HepG2 (cell line): ENCODE measurements at regions not wholly inside any gene's neighbourhood (a gene's known extent, or its start where the extent isn't known, plus 50 kb on each side); places are given as distances from the start of the nearest gene placed in this dataset.

Experiments used
- AFF4 ChIP-seq: sonication (generic); formaldehyde crosslinking; IDR thresholded peaks from 2 replicates; pipeline ENCODE4 v1.4.0; 2020; ENCODE audit warnings: missing genetic modification reagents
- CEBPB ChIP-seq: IDR thresholded peaks from 2 replicates; pipeline ENCODE4 v1.6.1; 2011; ENCODE audit warnings: low read depth, low read length, improper control_type of control experiment, borderline replicate concordance
- KDM1A ChIP-seq: IDR thresholded peaks from 2 replicates; pipeline ENCODE4 v1.6.1; 2016; ENCODE audit warnings: missing compliant biosample characterization
- MEF2D ChIP-seq: sonication (generic); formaldehyde crosslinking; IDR thresholded peaks from 2 replicates; pipeline ENCODE4 v1.5.1; 2020; ENCODE audit warnings: mild to moderate bottlenecking, missing genetic modification reagents
- MIER2 ChIP-seq: IDR thresholded peaks from 2 replicates; pipeline ENCODE4 v1.6.1; 2016; ENCODE audit warnings: missing biosample characterization, missing genetic modification reagents
- MTA1 ChIP-seq: sonication (generic); formaldehyde crosslinking; IDR thresholded peaks from 2 replicates; pipeline ENCODE4 v1.4.0; 2020; ENCODE audit warnings: missing genetic modification reagents, mild to moderate bottlenecking, borderline replicate concordance
- NCOA1 ChIP-seq: sonication (generic); formaldehyde crosslinking; IDR thresholded peaks from 2 replicates; pipeline ENCODE4 v1.9.0; 2021; ENCODE audit warnings: missing genetic modification reagents
- NFKBIZ ChIP-seq: IDR thresholded peaks from 2 replicates; pipeline ENCODE4 v1.6.1; 2018; ENCODE audit warnings: missing genetic modification reagents, missing compliant biosample characterization
- ONECUT2 ChIP-seq: sonication (generic); formaldehyde crosslinking; IDR thresholded peaks from 2 replicates; pipeline ENCODE4 v1.4.0; 2020; ENCODE audit warnings: missing genetic modification reagents
- RARA ChIP-seq: IDR thresholded peaks from 2 replicates; pipeline ENCODE4 v1.6.1; 2016; ENCODE audit warnings: missing genetic modification reagents, missing compliant biosample characterization
- RXRA ChIP-seq: sonication (generic); formaldehyde crosslinking; IDR thresholded peaks from 2 replicates; pipeline ENCODE4 v1.5.1; 2020; ENCODE audit warnings: missing genetic modification reagents
- SMARCC2 ChIP-seq: fragments of 450-650 bp; IDR thresholded peaks from 2 replicates; pipeline ENCODE4 v1.6.1; 2017; ENCODE audit warnings: antibody characterized with exemption, mild to moderate bottlenecking
- TAF15 ChIP-seq: fragments of 200-400 bp; formaldehyde crosslinking; IDR thresholded peaks from one replicate; pipeline ENCODE4 v1.6.1; 2018; ENCODE audit warnings: mild to moderate bottlenecking, low read depth, low read length; ENCODE audit not compliant: poor library complexity, severe bottlenecking
- ZBTB2 ChIP-seq: sonication (generic); formaldehyde crosslinking; IDR thresholded peaks from 2 replicates; pipeline ENCODE4 v1.8.0; 2022; ENCODE audit warnings: low read depth, missing genetic modification reagents
- ZMYM3 ChIP-seq: sonication (generic); formaldehyde crosslinking; IDR thresholded peaks from 2 replicates; pipeline ENCODE4 v1.5.1; 2020; ENCODE audit warnings: mild to moderate bottlenecking, missing genetic modification reagents
- ZNF44 ChIP-seq: sonication (generic); formaldehyde crosslinking; IDR thresholded peaks from 2 replicates; pipeline ENCODE4 v1.5.1; 2020; ENCODE audit warnings: mild to moderate bottlenecking, missing genetic modification reagents
- ZNF460 ChIP-seq: sonication (generic); formaldehyde crosslinking; IDR thresholded peaks from 2 replicates; pipeline ENCODE4 v1.5.1; 2020; ENCODE audit warnings: missing genetic modification reagents, mild to moderate bottlenecking, borderline replicate concordance
- ZNF530 ChIP-seq: sonication (generic); formaldehyde crosslinking; IDR thresholded peaks from 2 replicates; pipeline ENCODE4 v1.5.0; 2020; ENCODE audit warnings: low read depth, mild to moderate bottlenecking, missing genetic modification reagents
- ZNF691 ChIP-seq: sonication (generic); formaldehyde crosslinking; IDR thresholded peaks from 2 replicates; pipeline ENCODE4 v1.4.0; 2020; ENCODE audit warnings: missing genetic modification reagents, low read depth, mild to moderate bottlenecking, borderline replicate concordance
- ZNF878 ChIP-seq: sonication (generic); formaldehyde crosslinking; IDR thresholded peaks from 2 replicates; pipeline ENCODE4 v1.8.1; 2023; ENCODE audit warnings: mild to moderate bottlenecking, missing genetic modification reagents, moderate library complexity
- TF ChIP-seq, protein P1 (sequence below): sonication (generic); formaldehyde crosslinking; IDR thresholded peaks from 2 replicates; pipeline ENCODE4 v1.5.1; 2020; ENCODE audit warnings: mild to moderate bottlenecking, missing genetic modification reagents, borderline replicate concordance

DNA sequence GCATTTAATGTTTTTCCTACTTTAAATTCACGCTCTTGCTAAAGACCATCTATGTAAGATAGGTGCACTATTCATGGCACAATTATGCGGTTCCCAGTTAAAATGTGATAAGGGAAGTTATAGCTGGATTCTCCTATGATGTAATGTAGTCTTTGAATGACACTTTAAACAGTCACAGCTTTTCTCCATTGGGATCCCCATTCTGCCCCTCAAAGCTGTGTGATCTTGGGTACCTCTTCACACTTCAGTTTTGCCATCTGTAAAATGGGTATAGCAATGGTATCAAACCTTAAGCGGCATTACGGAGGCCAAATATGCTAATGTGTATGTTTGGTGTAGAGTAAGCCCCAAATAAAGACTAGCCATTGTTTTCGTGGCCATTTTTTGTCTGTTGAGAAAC, 64.7 kb upstream of the ZNF217 start (continued):
- TF ChIP-seq RARA (CRISPR knock-in tag) (no peak), ZBTB2 (CRISPR knock-in tag) (no peak), MIER2 (CRISPR knock-in tag) (no peak), MTA1 (no peak), ZNF530 (CRISPR knock-in tag) (no peak), NFKBIZ (CRISPR knock-in tag) (no peak), MEF2D (CRISPR knock-in tag) (no peak), AFF4 (CRISPR knock-in tag) (no peak), ZNF460 (CRISPR knock-in tag) (no peak), KDM1A (peak; percentile 56; the same call in 1 of the 2 replicates), ZNF44 (CRISPR knock-in tag) (no peak), RXRA (CRISPR knock-in tag) (no peak), ZMYM3 (CRISPR knock-in tag) (peak; percentile 86; the same call in 1 of the 2 replicates), ONECUT2 (no peak), TAF15 (no peak), NCOA1 (CRISPR knock-in tag) (no peak), CEBPB (no peak), ZNF878 (CRISPR knock-in tag) (no peak), SMARCC2 (no peak), ZNF691 (CRISPR knock-in tag) (no peak)
- TF ChIP-seq, protein P1, sequence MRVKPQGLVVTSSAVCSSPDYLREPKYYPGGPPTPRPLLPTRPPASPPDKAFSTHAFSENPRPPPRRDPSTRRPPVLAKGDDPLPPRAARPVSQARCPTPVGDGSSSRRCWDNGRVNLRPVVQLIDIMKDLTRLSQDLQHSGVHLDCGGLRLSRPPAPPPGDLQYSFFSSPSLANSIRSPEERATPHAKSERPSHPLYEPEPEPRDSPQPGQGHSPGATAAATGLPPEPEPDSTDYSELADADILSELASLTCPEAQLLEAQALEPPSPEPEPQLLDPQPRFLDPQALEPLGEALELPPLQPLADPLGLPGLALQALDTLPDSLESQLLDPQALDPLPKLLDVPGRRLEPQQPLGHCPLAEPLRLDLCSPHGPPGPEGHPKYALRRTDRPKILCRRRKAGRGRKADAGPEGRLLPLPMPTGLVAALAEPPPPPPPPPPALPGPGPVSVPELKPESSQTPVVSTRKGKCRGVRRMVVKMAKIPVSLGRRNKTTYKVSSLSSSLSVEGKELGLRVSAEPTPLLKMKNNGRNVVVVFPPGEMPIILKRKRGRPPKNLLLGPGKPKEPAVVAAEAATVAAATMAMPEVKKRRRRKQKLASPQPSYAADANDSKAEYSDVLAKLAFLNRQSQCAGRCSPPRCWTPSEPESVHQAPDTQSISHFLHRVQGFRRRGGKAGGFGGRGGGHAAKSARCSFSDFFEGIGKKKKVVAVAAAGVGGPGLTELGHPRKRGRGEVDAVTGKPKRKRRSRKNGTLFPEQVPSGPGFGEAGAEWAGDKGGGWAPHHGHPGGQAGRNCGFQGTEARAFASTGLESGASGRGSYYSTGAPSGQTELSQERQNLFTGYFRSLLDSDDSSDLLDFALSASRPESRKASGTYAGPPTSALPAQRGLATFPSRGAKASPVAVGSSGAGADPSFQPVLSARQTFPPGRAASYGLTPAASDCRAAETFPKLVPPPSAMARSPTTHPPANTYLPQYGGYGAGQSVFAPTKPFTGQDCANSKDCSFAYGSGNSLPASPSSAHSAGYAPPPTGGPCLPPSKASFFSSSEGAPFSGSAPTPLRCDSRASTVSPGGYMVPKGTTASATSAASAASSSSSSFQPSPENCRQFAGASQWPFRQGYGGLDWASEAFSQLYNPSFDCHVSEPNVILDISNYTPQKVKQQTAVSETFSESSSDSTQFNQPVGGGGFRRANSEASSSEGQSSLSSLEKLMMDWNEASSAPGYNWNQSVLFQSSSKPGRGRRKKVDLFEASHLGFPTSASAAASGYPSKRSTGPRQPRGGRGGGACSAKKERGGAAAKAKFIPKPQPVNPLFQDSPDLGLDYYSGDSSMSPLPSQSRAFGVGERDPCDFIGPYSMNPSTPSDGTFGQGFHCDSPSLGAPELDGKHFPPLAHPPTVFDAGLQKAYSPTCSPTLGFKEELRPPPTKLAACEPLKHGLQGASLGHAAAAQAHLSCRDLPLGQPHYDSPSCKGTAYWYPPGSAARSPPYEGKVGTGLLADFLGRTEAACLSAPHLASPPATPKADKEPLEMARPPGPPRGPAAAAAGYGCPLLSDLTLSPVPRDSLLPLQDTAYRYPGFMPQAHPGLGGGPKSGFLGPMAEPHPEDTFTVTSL (CRISPR knock-in tag), result no peak
